IMR-90 (cell line): ENCODE measurements at regions not wholly inside any gene's neighbourhood (a gene's known extent, or its start where the extent isn't known, plus 50 kb on each side); places are given as distances from the start of the nearest gene placed in this dataset.

Experiments
- BHLHE40 ChIP-seq: fragments of 150-350 bp; IDR thresholded peaks from 2 replicates; pipeline ENCODE4 v1.6.1; 2016; ENCODE audit warnings: mild to moderate bottlenecking, low read depth, low read length
- CEBPB ChIP-seq: IDR thresholded peaks from 2 replicates; pipeline ENCODE4 v1.6.1; 2012; ENCODE audit warnings: low read depth, low read length, improper control_type of control experiment
- MAZ ChIP-seq: IDR thresholded peaks from 2 replicates; pipeline ENCODE4 v1.6.1; 2012; ENCODE audit warnings: low read depth, mild to moderate bottlenecking, low read length, improper control_type of control experiment, moderate library complexity, borderline replicate concordance
- POLR2A ChIP-seq: IDR thresholded peaks from 2 replicates; pipeline ENCODE4 v1.6.1; 2012; ENCODE audit warnings: mild to moderate bottlenecking, low read depth, low read length
- RAD21 ChIP-seq: IDR thresholded peaks from 2 replicates; pipeline ENCODE4 v1.6.1; 2012; ENCODE audit warnings: low read length, improper control_type of control experiment
- RCOR1 ChIP-seq: IDR thresholded peaks from 2 replicates; pipeline ENCODE4 v1.6.1; 2012; ENCODE audit warnings: mild to moderate bottlenecking, low read length, improper control_type of control experiment; ENCODE audit not compliant: insufficient replicate concordance
- RFX5 ChIP-seq: IDR thresholded peaks from 2 replicates; pipeline ENCODE4 v1.8.0; 2012; ENCODE audit warnings: low read depth, mild to moderate bottlenecking, low read length, moderate library complexity
- SMC3 ChIP-seq: fragments of 150-350 bp; IDR thresholded peaks from 2 replicates; pipeline ENCODE4 v1.6.1; 2016; ENCODE audit warnings: low read depth, mild to moderate bottlenecking, antibody characterized with exemption, low read length, moderate library complexity
- TF ChIP-seq, protein P1 (sequence below): conservative IDR thresholded peaks from 2 replicates; pipeline ENCODE4 v1.5.1; 2012; ENCODE audit warnings: mild to moderate bottlenecking, low read depth, low read length, improper control_type of control experiment
- TF ChIP-seq, protein P2 (sequence below): fragments of 150-350 bp; IDR thresholded peaks from 2 replicates; pipeline ENCODE4 v1.6.1; 2017; ENCODE audit warnings: mild to moderate bottlenecking, antibody characterized with exemption, low read length, low read depth

DNA sequence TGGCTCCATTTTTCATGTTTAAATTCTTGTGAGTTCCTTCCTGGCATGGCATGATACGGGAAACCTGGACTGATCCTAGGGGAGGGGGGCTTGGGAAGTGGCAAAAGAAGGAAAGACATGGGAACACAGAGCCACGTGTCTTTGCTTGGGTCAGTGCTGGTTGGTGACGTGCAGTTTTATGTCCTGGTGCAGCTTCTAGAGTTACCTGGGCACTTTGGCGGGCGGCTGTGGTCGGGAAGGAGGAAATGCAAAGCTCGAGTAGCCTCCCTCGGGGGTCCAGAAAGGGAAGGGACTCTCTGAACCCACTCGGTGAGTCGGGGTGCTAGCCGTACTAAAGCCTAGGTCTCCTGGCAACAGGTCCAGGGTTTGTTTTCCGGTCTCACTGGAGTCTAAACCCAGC lies 94.6 kb downstream of the APOB start:
- TF ChIP-seq SMC3 (no peak), POLR2A (no peak), RAD21 (no peak), CEBPB (no peak), BHLHE40 (no peak), RCOR1 (no peak), RFX5 (no peak), MAZ (no peak)
- TF ChIP-seq, protein P1, sequence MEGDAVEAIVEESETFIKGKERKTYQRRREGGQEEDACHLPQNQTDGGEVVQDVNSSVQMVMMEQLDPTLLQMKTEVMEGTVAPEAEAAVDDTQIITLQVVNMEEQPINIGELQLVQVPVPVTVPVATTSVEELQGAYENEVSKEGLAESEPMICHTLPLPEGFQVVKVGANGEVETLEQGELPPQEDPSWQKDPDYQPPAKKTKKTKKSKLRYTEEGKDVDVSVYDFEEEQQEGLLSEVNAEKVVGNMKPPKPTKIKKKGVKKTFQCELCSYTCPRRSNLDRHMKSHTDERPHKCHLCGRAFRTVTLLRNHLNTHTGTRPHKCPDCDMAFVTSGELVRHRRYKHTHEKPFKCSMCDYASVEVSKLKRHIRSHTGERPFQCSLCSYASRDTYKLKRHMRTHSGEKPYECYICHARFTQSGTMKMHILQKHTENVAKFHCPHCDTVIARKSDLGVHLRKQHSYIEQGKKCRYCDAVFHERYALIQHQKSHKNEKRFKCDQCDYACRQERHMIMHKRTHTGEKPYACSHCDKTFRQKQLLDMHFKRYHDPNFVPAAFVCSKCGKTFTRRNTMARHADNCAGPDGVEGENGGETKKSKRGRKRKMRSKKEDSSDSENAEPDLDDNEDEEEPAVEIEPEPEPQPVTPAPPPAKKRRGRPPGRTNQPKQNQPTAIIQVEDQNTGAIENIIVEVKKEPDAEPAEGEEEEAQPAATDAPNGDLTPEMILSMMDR: no peak
- TF ChIP-seq, protein P2, sequence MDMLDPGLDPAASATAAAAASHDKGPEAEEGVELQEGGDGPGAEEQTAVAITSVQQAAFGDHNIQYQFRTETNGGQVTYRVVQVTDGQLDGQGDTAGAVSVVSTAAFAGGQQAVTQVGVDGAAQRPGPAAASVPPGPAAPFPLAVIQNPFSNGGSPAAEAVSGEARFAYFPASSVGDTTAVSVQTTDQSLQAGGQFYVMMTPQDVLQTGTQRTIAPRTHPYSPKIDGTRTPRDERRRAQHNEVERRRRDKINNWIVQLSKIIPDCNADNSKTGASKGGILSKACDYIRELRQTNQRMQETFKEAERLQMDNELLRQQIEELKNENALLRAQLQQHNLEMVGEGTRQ: no peak
